ENCODE measurements at regions not wholly inside any gene's neighbourhood (a gene's known extent, or its start where the extent isn't known, plus 50 kb on each side); places are given as distances from the start of the nearest gene placed in this dataset.

GRCh38 chr9:32069969-32070368 is 314.5 kb upstream of the ACO1 start:
- no peak for TF ChIP-seq YY1 (IDR thresholded peaks at IDR 0.05; ENCODE audit: low read depth, low read length)
- TF ChIP-seq GABPA (IDR thresholded peaks at IDR 0.05; ENCODE audit: low read depth) = no peak
- TF ChIP-seq TAF1 (IDR thresholded peaks at IDR 0.05; ENCODE audit: borderline replicate concordance, low read depth, low read length) = no peak
- no peak for TF ChIP-seq EZH2 (IDR thresholded peaks at IDR 0.05; ENCODE audit: borderline replicate concordance, control insufficient read depth, low read depth, low read length)
- no peak for TF ChIP-seq RCOR1 (conservative IDR thresholded peaks at IDR 0.05; ENCODE audit: low read depth, low read length)
- TF ChIP-seq EP300 (IDR thresholded peaks at IDR 0.05; ENCODE audit: borderline replicate concordance in 1 of 2, control insufficient read depth in 1 of 2, low read depth in 2 of 2, low read length in 2 of 2) = no peak
- TF ChIP-seq CTCF (IDR thresholded peaks at IDR 0.05 in 2 of 3, conservative IDR thresholded peaks at IDR 0.05 in 1 of 3; ENCODE audit: control insufficient read depth in 2 of 3, extremely low read depth in 1 of 3, insufficient read depth in 1 of 3, low read depth in 3 of 3, low read length in 3 of 3) = no peak
- TF ChIP-seq ZZZ3 (IDR thresholded peaks at IDR 0.05; ENCODE audit: control insufficient read depth, insufficient read length, low read depth) = no peak
- no peak for TF ChIP-seq REST (IDR thresholded peaks at IDR 0.05; ENCODE audit: low read depth, low read length)
- no peak for TF ChIP-seq MYC (IDR thresholded peaks at IDR 0.05; ENCODE audit: insufficient read depth, insufficient read length, insufficient replicate concordance, low read length, severe bottlenecking)
- TF ChIP-seq MAX (IDR thresholded peaks at IDR 0.05; ENCODE audit: low read depth, low read length) = no peak
